ENCODE measurements at regions not wholly inside any gene's neighbourhood (a gene's known extent, or its start where the extent isn't known, plus 50 kb on each side); places are given as distances from the start of the nearest gene placed in this dataset.

DNA sequence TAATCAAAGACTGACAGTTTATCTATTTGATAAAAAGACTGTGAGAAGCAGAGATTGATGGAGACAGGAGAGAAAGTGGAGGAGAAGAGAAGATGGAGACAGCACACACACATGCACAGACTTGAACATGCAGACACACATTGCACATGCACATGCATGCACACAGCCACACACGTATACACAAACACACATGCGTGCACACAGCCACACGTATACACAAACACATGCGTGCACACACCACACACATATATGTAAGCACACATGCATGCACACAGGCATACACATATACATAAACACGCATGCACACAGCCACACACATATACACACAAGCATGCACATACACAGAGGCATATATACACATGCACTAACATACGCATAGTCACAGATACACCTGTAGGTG, 313.4 kb downstream of the HAPSTR1 start:
- ATAC-seq = no peak
- no peak for TF ChIP-seq GLIS3 (CRISPR knock-in tag; IDR thresholded peaks at IDR 0.05)
- TF ChIP-seq ZFP3 (CRISPR knock-in tag; IDR thresholded peaks at IDR 0.05) = no peak
- TF ChIP-seq ZFP30 (CRISPR knock-in tag; IDR thresholded peaks at IDR 0.05) = no peak
- no peak for TF ChIP-seq TCF4 (CRISPR knock-in tag; IDR thresholded peaks at IDR 0.05; ENCODE audit: borderline replicate concordance)
- TF ChIP-seq, protein P1, sequence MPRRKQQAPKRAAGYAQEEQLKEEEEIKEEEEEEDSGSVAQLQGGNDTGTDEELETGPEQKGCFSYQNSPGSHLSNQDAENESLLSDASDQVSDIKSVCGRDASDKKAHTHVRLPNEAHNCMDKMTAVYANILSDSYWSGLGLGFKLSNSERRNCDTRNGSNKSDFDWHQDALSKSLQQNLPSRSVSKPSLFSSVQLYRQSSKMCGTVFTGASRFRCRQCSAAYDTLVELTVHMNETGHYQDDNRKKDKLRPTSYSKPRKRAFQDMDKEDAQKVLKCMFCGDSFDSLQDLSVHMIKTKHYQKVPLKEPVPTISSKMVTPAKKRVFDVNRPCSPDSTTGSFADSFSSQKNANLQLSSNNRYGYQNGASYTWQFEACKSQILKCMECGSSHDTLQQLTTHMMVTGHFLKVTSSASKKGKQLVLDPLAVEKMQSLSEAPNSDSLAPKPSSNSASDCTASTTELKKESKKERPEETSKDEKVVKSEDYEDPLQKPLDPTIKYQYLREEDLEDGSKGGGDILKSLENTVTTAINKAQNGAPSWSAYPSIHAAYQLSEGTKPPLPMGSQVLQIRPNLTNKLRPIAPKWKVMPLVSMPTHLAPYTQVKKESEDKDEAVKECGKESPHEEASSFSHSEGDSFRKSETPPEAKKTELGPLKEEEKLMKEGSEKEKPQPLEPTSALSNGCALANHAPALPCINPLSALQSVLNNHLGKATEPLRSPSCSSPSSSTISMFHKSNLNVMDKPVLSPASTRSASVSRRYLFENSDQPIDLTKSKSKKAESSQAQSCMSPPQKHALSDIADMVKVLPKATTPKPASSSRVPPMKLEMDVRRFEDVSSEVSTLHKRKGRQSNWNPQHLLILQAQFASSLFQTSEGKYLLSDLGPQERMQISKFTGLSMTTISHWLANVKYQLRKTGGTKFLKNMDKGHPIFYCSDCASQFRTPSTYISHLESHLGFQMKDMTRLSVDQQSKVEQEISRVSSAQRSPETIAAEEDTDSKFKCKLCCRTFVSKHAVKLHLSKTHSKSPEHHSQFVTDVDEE (CRISPR knock-in tag; IDR thresholded peaks at IDR 0.05) = no peak
- no peak for TF ChIP-seq OSR1 (CRISPR knock-in tag; IDR thresholded peaks at IDR 0.05)
- TF ChIP-seq PPARA (CRISPR knock-in tag; IDR thresholded peaks at IDR 0.05; ENCODE audit: borderline replicate concordance) = no peak
- TF ChIP-seq, protein P2, sequence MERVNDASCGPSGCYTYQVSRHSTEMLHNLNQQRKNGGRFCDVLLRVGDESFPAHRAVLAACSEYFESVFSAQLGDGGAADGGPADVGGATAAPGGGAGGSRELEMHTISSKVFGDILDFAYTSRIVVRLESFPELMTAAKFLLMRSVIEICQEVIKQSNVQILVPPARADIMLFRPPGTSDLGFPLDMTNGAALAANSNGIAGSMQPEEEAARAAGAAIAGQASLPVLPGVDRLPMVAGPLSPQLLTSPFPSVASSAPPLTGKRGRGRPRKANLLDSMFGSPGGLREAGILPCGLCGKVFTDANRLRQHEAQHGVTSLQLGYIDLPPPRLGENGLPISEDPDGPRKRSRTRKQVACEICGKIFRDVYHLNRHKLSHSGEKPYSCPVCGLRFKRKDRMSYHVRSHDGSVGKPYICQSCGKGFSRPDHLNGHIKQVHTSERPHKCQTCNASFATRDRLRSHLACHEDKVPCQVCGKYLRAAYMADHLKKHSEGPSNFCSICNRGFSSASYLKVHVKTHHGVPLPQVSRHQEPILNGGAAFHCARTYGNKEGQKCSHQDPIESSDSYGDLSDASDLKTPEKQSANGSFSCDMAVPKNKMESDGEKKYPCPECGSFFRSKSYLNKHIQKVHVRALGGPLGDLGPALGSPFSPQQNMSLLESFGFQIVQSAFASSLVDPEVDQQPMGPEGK (CRISPR knock-in tag; IDR thresholded peaks at IDR 0.05; ENCODE audit: borderline replicate concordance) = no peak
- TF ChIP-seq SNAI2 (CRISPR knock-in tag; IDR thresholded peaks at IDR 0.05) = no peak
- TF ChIP-seq ZNF565 (CRISPR knock-in tag; conservative IDR thresholded peaks at IDR 0.05; ENCODE audit: low read depth) = no peak

DNA sequence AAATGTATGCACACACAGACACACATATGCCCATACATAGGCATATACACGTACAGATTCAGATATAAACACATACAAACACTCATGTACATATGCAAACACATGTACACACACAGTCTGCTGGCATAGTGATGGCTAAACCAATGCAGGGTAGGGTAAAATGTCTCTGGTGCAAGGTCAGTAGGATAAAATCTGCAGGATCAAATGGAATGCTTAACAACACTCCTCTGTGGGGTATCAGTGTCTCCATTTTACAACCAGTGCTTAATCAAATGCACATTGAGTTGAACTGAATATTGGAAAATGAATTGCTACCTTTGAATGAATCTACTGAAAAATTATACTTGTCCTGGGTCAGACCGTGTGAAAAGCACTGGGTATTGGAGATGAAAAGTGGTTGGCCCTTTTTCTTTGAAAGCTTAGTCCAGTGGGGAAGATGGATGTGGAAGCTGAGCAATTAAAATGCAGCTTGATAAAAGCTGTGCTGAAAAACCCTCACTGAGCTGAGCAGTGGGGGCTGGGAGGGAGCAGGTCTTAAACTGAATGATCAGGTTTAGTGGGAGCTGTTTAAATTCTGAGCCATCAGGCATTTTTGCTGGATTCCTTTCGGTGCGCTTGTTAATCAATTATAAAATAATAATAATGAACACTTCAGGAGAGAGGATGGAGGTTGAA, 314.7 kb downstream of the HAPSTR1 start:
- TF ChIP-seq ZFP30 (CRISPR knock-in tag; IDR thresholded peaks at IDR 0.05) (no peak), TCF4 (CRISPR knock-in tag; IDR thresholded peaks at IDR 0.05; ENCODE audit: borderline replicate concordance) (no peak), PPARA (CRISPR knock-in tag; IDR thresholded peaks at IDR 0.05; ENCODE audit: borderline replicate concordance) (no peak), RARB (CRISPR knock-in tag; IDR thresholded peaks at IDR 0.05) (no peak)
- TF ChIP-seq, protein P3, sequence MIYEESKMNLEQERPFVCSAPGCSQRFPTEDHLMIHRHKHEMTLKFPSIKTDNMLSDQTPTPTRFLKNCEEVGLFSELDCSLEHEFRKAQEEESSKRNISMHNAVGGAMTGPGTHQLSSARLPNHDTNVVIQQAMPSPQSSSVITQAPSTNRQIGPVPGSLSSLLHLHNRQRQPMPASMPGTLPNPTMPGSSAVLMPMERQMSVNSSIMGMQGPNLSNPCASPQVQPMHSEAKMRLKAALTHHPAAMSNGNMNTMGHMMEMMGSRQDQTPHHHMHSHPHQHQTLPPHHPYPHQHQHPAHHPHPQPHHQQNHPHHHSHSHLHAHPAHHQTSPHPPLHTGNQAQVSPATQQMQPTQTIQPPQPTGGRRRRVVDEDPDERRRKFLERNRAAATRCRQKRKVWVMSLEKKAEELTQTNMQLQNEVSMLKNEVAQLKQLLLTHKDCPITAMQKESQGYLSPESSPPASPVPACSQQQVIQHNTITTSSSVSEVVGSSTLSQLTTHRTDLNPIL (CRISPR knock-in tag; IDR thresholded peaks at IDR 0.05; ENCODE audit: low read depth) = no peak
- TF ChIP-seq, protein P1 (CRISPR knock-in tag; IDR thresholded peaks at IDR 0.05) = no peak
- TF ChIP-seq, protein P2 (CRISPR knock-in tag; IDR thresholded peaks at IDR 0.05; ENCODE audit: borderline replicate concordance) = no peak
- ATAC-seq = no peak

DNA sequence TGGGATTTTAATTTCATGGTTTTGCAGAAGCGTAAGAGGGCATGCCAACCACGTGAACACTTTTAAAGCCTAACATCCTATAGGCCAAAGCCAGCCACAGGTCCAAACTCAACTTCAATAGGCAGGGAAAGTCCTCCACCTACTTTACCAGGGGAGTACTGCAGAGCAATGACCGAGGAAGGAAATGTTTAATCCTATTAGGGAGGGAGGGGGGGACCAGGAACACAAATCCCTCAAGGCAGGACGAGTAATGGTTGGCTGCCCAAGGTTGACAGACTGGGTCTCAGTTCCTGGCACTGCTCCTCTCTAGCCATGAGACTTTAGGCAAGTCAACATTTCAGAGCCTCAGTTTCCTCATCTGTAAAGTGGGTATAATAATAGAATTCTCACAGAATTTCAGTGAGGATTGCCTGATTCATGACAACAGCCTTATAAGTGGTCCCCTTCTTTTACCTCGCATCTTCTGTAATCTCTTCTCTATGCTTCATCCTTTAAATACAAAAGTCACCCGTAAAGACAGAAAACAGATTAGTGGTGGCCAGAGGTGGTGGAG, 315.8 kb downstream of the HAPSTR1 start:
- no peak for ATAC-seq
- no peak for TF ChIP-seq OSR1 (CRISPR knock-in tag; IDR thresholded peaks at IDR 0.05)

DNA sequence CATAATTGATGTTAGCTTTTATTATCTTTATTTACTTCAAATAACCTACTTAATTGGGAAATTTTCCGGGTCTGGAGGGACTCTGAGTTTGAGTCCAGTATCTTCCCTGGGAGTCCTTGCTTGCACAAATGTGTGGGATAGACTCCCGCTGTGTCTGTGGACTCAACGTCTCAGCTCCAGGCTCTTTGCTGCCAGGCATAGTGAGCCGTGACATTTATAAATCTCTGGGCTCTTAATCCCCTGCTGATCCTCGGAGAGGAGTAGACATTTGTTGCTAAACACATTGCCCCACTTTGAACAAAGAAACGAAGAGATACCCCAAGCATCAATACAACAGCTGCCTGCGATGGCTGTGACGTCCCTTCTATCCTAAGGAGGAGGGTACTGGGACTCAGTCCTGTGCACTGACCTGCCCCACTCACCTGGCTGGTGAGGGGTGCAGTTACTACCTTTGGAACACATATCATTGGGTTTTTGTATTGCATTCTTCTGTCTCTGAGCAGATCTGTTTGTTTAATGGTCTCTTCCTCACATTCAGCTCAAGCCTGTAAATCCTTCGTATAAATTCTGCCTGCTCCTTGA, 316.9 kb downstream of the HAPSTR1 start:
- no peak for ATAC-seq
- TF ChIP-seq ZFP3 (CRISPR knock-in tag; IDR thresholded peaks at IDR 0.05) = no peak
- TF ChIP-seq, protein P1 (CRISPR knock-in tag; IDR thresholded peaks at IDR 0.05) = no peak
- TF ChIP-seq CSDC2 (CRISPR knock-in tag; IDR thresholded peaks at IDR 0.05) = no peak
- TF ChIP-seq SNAI2 (CRISPR knock-in tag; IDR thresholded peaks at IDR 0.05) = no peak
- TF ChIP-seq BACH2 (CRISPR knock-in tag; IDR thresholded peaks at IDR 0.05; ENCODE audit: borderline replicate concordance) = no peak
- no peak for TF ChIP-seq GLIS3 (CRISPR knock-in tag; IDR thresholded peaks at IDR 0.05)
- TF ChIP-seq TOX (CRISPR knock-in tag; IDR thresholded peaks at IDR 0.05; ENCODE audit: borderline replicate concordance) = no peak
- no peak for TF ChIP-seq RARB (CRISPR knock-in tag; IDR thresholded peaks at IDR 0.05)
- no peak for TF ChIP-seq ZNF8 (CRISPR knock-in tag; IDR thresholded peaks at IDR 0.05)

All from SK-N-SH treated with all-trans-retinoic acid at 6 μM for 48 hours (cell line).